Astrocyte (in vitro differentiated cells and primary cell): ENCODE measurements at regions not wholly inside any gene's neighbourhood (a gene's known extent, or its start where the extent isn't known, plus 50 kb on each side); places are given as distances from the start of the nearest gene placed in this dataset.

Source experiments
- DNase-seq: peaks from one replicate; pipeline ENCODE4 v3.0.0-alpha.2; 2010; ENCODE audit warnings: low read depth
- FAIRE-seq: peaks from 2 replicates; lab custom pipeline; 2011; peaks lifted over from hg19 to GRCh38; lab: Jason Lieb, UNC
- H2AFZ ChIP-seq: 2 replicates; pipeline ENCODE4 v1.6.0; 2012; ENCODE audit warnings: low read depth, low read length, inconsistent platforms
- H3K27ac ChIP-seq: 2 replicates; pipeline ENCODE4 v1.5.1; 2011; ENCODE audit warnings: low read depth, low read length, inconsistent platforms
- H3K27me3 ChIP-seq: 2 replicates; pipeline ENCODE4 v1.6.0; 2011; ENCODE audit warnings: low read length, inconsistent platforms; ENCODE audit not compliant: insufficient read depth
- H3K36me3 ChIP-seq: 2 replicates; pipeline ENCODE4 v1.5.1; 2011; ENCODE audit warnings: low read length, inconsistent platforms; ENCODE audit not compliant: insufficient read depth
- H3K4me1 ChIP-seq: 2 replicates; pipeline ENCODE4 v1.5.1; 2011; ENCODE audit warnings: low read length, inconsistent platforms; ENCODE audit not compliant: insufficient read depth
- H3K4me2 ChIP-seq: 2 replicates; pipeline ENCODE4 v1.6.0; 2012; ENCODE audit warnings: low read length, inconsistent platforms
- H3K4me3 ChIP-seq: 2 replicates; pipeline ENCODE4 v1.5.1; 2011; ENCODE audit warnings: low read depth, mild to moderate bottlenecking, low read length, inconsistent platforms; ENCODE audit not compliant: insufficient read depth
- H3K79me2 ChIP-seq: 2 replicates; pipeline ENCODE4 v1.6.0; 2012; ENCODE audit warnings: mild to moderate bottlenecking, low read length, inconsistent platforms; ENCODE audit not compliant: insufficient read depth
- H3K9ac ChIP-seq: 2 replicates; pipeline ENCODE4 v1.6.0; 2012; ENCODE audit warnings: mild to moderate bottlenecking, low read length, inconsistent platforms
- H3K9me3 ChIP-seq: 2 replicates; pipeline ENCODE4 v1.5.1; 2012; ENCODE audit warnings: low read depth, mild to moderate bottlenecking, low read length, inconsistent platforms; ENCODE audit not compliant: insufficient read depth
- H4K20me1 ChIP-seq: 2 replicates; pipeline ENCODE4 v1.6.0; 2012; ENCODE audit warnings: low read length, inconsistent platforms; ENCODE audit not compliant: insufficient read depth
- H3K27ac Mint-ChIP-seq: one replicate; pipeline ENCODE4 v1.8.0; 2021; ENCODE audit warnings: mild to moderate bottlenecking, mixed read lengths; ENCODE audit not compliant: unreplicated experiment
- H3K27me3 Mint-ChIP-seq: one replicate; pipeline ENCODE4 v1.8.0; 2021; ENCODE audit warnings: low read depth, mixed read lengths; ENCODE audit not compliant: unreplicated experiment
- H3K36me3 Mint-ChIP-seq: one replicate; pipeline ENCODE4 v1.8.0; 2021; ENCODE audit warnings: low read depth, mixed read lengths; ENCODE audit not compliant: unreplicated experiment
- H3K4me1 Mint-ChIP-seq: one replicate; pipeline ENCODE4 v1.8.0; 2021; ENCODE audit warnings: low read depth, mixed read lengths; ENCODE audit not compliant: unreplicated experiment
- H3K4me3 Mint-ChIP-seq: one replicate; pipeline ENCODE4 v1.8.0; 2021; ENCODE audit warnings: mild to moderate bottlenecking, moderate library complexity, mixed read lengths; ENCODE audit not compliant: unreplicated experiment
- H3K9me3 Mint-ChIP-seq: one replicate; pipeline ENCODE4 v1.8.0; 2021; ENCODE audit warnings: mild to moderate bottlenecking, mixed read lengths; ENCODE audit not compliant: unreplicated experiment
- EZH2 ChIP-seq: IDR thresholded peaks from 2 replicates; pipeline ENCODE4 v1.6.1; 2012; ENCODE audit warnings: mild to moderate bottlenecking, low read length, inconsistent platforms; ENCODE audit not compliant: insufficient read depth
- TF ChIP-seq, protein P1 (sequence below): IDR thresholded peaks from 2 replicates; pipeline ENCODE4 v1.5.1; 2011; ENCODE audit warnings: low read depth, mild to moderate bottlenecking, inconsistent platforms, low read length, moderate library complexity; ENCODE audit not compliant: insufficient read depth

DNA sequence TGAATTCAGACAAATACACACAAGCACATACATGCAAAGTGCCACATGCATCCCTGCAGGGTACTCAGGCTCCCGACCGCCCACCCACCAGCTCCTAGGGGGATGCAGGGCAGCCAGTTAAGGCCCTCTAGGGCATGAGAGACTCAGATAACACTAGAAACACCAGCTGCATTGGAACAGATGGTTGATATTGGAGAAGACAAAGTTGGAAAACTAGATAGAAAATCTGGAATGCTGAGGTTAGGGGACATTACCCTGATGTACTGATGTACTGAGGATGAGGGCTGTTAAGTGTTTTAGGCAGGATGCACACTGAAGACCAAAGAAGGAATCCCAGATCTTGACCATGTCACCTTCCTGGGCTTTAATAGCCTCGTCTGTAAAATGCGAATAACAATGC lies 134.6 kb upstream of the ECI2 start:
- Histone ChIP-seq H3K27ac (no peak overlapping the region), H3K9ac (no peak overlapping the region), H3K4me2 (no peak overlapping the region), H3K9me3 (no peaks in the 10 kb centered on the region), H3K4me3 (no peak overlapping the region), H3K4me1 (peaks cover 7% of the 10 kb centered on the region), H3K79me2 (no peaks in the 10 kb centered on the region), H3K27me3 (peaks cover 3% of the 10 kb centered on the region), H3K36me3 (no peaks in the 10 kb centered on the region), H4K20me1 (no peaks in the 10 kb centered on the region), H2AFZ (no peak overlapping the region)
- Mint-ChIP-seq H3K9me3 (peaks cover 5% of the 10 kb centered on the region), H3K4me1 (peaks cover 6% of the 10 kb centered on the region), H3K27ac (no peak overlapping the region), H3K36me3 (peaks cover 3% of the 10 kb centered on the region), H3K27me3 (no peaks in the 10 kb centered on the region), H3K4me3 (no peak overlapping the region)
- no peak for DNase-seq
- FAIRE-seq, result no peak
- no peak for TF ChIP-seq EZH2
- TF ChIP-seq, protein P1, sequence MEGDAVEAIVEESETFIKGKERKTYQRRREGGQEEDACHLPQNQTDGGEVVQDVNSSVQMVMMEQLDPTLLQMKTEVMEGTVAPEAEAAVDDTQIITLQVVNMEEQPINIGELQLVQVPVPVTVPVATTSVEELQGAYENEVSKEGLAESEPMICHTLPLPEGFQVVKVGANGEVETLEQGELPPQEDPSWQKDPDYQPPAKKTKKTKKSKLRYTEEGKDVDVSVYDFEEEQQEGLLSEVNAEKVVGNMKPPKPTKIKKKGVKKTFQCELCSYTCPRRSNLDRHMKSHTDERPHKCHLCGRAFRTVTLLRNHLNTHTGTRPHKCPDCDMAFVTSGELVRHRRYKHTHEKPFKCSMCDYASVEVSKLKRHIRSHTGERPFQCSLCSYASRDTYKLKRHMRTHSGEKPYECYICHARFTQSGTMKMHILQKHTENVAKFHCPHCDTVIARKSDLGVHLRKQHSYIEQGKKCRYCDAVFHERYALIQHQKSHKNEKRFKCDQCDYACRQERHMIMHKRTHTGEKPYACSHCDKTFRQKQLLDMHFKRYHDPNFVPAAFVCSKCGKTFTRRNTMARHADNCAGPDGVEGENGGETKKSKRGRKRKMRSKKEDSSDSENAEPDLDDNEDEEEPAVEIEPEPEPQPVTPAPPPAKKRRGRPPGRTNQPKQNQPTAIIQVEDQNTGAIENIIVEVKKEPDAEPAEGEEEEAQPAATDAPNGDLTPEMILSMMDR, result no peak

DNA sequence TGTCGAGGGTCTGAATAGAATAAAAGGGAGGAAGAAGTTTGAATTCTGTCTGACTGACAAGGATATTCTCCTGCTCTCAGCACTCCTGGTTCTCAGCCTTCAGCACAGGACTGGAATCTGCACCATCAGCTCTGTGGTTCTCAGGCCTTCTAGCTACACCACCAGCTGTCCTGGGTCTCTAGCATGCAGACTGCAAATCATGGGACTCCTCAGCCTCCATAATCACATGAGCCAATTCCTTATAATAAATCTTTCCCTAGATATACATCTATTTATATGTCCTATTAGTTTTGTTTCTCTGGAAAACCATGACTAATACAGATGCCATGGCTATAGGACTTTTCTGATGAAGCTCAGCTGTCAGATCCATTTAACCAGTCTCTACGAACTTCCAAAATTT lies 132.8 kb upstream of the ECI2 start:
- Histone ChIP-seq H3K9me3 (no peaks in the 10 kb centered on the region), H3K36me3 (no peaks in the 10 kb centered on the region), H3K4me3 (no peak overlapping the region), H3K9ac (no peak overlapping the region), H2AFZ (no peak overlapping the region), H3K27me3 (peaks cover 3% of the 10 kb centered on the region), H3K27ac (no peak overlapping the region), H3K79me2 (no peaks in the 10 kb centered on the region), H3K4me1 (no peaks in the 10 kb centered on the region), H3K4me2 (no peak overlapping the region), H4K20me1 (no peaks in the 10 kb centered on the region)
- Mint-ChIP-seq H3K27ac (no peak overlapping the region), H3K4me1 (peaks cover 6% of the 10 kb centered on the region), H3K36me3 (peaks cover 3% of the 10 kb centered on the region), H3K4me3 (no peak overlapping the region), H3K27me3 (no peaks in the 10 kb centered on the region), H3K9me3 (peaks cover 5% of the 10 kb centered on the region)
- TF ChIP-seq, protein P1, result no peak
- TF ChIP-seq EZH2, result no peak
- FAIRE-seq, result no peak
- no peak for DNase-seq

DNA sequence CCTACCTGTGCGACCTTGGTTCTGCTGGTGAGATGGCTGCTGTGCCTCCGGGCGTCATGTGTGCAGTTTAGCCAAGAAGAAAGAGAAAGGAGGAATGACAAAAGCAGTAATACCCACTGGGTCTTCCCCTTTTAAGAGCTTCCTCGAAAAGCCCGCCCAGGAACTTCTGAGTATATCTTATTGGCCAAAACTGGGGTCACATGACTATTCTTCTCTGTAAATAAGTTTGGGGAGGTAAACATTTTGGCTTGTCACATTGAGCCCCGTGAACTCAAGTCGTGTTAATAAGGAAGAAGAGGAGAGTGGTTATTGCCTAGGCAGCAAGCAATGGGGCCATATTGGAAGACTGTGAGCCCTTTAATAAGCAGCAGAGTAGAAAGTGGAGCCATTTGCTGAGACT lies 130.4 kb upstream of the ECI2 start:
- Histone ChIP-seq H2AFZ (no peak overlapping the region), H3K79me2 (no peaks in the 10 kb centered on the region), H3K4me3 (no peak overlapping the region), H3K9me3 (no peaks in the 10 kb centered on the region), H3K4me2 (no peak overlapping the region), H3K36me3 (no peaks in the 10 kb centered on the region), H3K4me1 (no peaks in the 10 kb centered on the region), H4K20me1 (no peaks in the 10 kb centered on the region), H3K9ac (no peak overlapping the region), H3K27ac (no peak overlapping the region), H3K27me3 (peaks cover 3% of the 10 kb centered on the region)
- Mint-ChIP-seq H3K27me3 (no peaks in the 10 kb centered on the region), H3K36me3 (peaks cover 3% of the 10 kb centered on the region), H3K9me3 (peaks cover 5% of the 10 kb centered on the region), H3K4me1 (no peaks in the 10 kb centered on the region), H3K27ac (no peak overlapping the region), H3K4me3 (no peak overlapping the region)
- DNase-seq, result no peak
- FAIRE-seq, result no peak
- no peak for TF ChIP-seq EZH2
- TF ChIP-seq, protein P1, result no peak
